ENCODE measurements at regions not wholly inside any gene's neighbourhood (a gene's known extent, or its start where the extent isn't known, plus 50 kb on each side); places are given as distances from the start of the nearest gene placed in this dataset.

GRCh38 chr12:124406043-124406442 is 111.2 kb downstream of the RFLNA start:
- no peak for DNase-seq

GRCh38 chr12:124405592-124405991 is 110.7 kb downstream of the RFLNA start:
- DNase-seq = no peak

- DNase-seq = no peak
Observed at GRCh38 chr12:124405151-124405550, 110.3 kb downstream of the RFLNA start.

- no peak for DNase-seq
Observed at GRCh38 chr12:124404162-124404784, 109.4 kb downstream of the RFLNA start.

GRCh38 chr12:124403273-124403672 is 108.4 kb downstream of the RFLNA start:
- DNase-seq = no peak

GRCh38 chr12:124402248-124403066 is 107.6 kb downstream of the RFLNA start:
- no peak for DNase-seq

GRCh38 chr12:124401704-124402221 is 106.9 kb downstream of the RFLNA start:
- DNase-seq = no peak

- no peak for DNase-seq
Observed at GRCh38 chr12:124400124-124400523, 105.2 kb downstream of the RFLNA start.

GRCh38 chr12:124399622-124400021 is 104.7 kb downstream of the RFLNA start:
- no peak for DNase-seq

GRCh38 chr12:124398578-124399227 is 103.8 kb downstream of the RFLNA start:
- DNase-seq = no peak

GRCh38 chr12:124397807-124398577 is 103.1 kb downstream of the RFLNA start:
- no peak for DNase-seq

GRCh38 chr12:124397399-124397679 is 102.4 kb downstream of the RFLNA start:
- DNase-seq = no peak

GRCh38 chr12:124396544-124397398 is 101.9 kb downstream of the RFLNA start:
- DNase-seq = no peak

- DNase-seq = no peak
Observed at GRCh38 chr12:124395986-124396385, 101.1 kb downstream of the RFLNA start.

GRCh38 chr12:124395284-124395752 is 100.4 kb downstream of the RFLNA start:
- no peak for DNase-seq

- no peak for DNase-seq
Observed at GRCh38 chr12:124394462-124395128, 99.7 kb downstream of the RFLNA start.

GRCh38 chr12:124393831-124394230 is 98.9 kb downstream of the RFLNA start:
- DNase-seq = no peak

- no peak for DNase-seq
Observed at GRCh38 chr12:124393414-124393790, 98.5 kb downstream of the RFLNA start.

- DNase-seq = no peak
Observed at GRCh38 chr12:124392667-124393413, 97.9 kb downstream of the RFLNA start.

GRCh38 chr12:124392271-124392666 is 97.4 kb downstream of the RFLNA start:
- no peak for DNase-seq
